ENCODE measurements at regions not wholly inside any gene's neighbourhood (a gene's known extent, or its start where the extent isn't known, plus 50 kb on each side); places are given as distances from the start of the nearest gene placed in this dataset.

DNA sequence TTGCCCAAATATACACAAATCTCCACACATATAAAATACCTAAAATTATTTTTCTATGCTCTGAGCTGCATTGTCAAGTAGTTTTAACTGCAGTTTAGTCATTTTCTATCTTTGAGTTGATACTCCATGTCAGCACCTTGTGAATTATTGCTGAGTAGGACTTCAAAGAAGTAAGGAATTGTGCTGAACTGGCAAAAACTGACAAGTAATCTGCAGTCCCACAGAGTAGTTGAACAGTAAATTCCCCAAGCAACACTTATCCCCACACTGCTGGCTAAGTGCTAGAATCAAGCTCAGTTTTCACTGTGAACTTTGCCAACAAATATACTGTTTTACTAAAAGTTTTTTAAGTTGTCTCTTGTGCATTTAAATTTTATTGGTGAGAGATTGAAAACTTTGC, 141.8 kb upstream of the ST6GAL2 start:
- TF ChIP-seq POLR2AphosphoS5 (IDR thresholded peaks at IDR 0.05; ENCODE audit: borderline replicate concordance, low read depth, low read length): no peak
- no peak for TF ChIP-seq EZH2 (IDR thresholded peaks at IDR 0.05)
